ENCODE measurements at regions not wholly inside any gene's neighbourhood (a gene's known extent, or its start where the extent isn't known, plus 50 kb on each side); places are given as distances from the start of the nearest gene placed in this dataset.

DNA sequence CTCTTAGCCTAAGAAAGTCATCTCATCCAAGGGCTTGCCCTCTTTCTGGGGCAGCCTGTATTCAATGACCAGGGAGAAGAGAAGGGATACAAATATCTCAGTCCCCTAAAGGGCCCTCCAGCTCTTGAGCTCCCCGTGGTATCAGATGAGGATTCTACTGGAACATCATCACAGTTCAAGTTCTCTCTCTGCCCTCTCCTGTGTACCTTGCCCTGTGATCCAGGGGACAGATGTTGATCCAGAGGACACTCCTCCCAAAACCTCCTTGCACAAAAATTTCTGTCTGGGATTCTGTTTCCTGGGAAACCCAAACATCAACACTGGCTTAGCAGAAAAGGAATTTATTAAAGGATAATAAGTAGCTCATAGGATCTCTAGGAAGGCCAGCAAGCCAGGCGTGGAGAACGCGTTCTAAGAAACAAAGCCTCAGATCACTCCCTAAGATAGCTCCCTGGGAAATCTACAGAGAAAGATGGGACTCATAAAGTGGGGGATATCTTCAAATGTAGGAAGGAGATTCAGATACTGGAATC is 296.3 kb upstream of the KLF3 start:
- Histone ChIP-seq H4K20me1 (replicated peaks in 1 of 2; ENCODE audit: control insufficient read depth in 1 of 2, insufficient read depth in 2 of 2, low read length in 2 of 2) (no peaks in the 10 kb centered on the region), H3K4me3 (ENCODE audit: extremely low read depth in 1 of 4, insufficient read depth in 2 of 4, low read depth in 3 of 4, low read length in 4 of 4) (no peak overlapping the region), H2BK5ac (ENCODE audit: low read depth, low read length) (no peak overlapping the region), H3K56ac (replicated peaks; ENCODE audit: insufficient read length, low read depth, low read length) (no peak overlapping the region), H2BK20ac (ENCODE audit: low read length) (no peak overlapping the region), H3K14ac (ENCODE audit: insufficient read length) (no peak overlapping the region), H3K9me3 (ENCODE audit: insufficient read depth in 2 of 2, low read depth in 1 of 2, low read length in 1 of 2) (no peaks in the 10 kb centered on the region; a peak in 2 of 4 replicates), H3K27ac (ENCODE audit: low read depth, low read length) (no peak overlapping the region), H3K79me1 (ENCODE audit: low read depth, low read length) (no peaks in the 10 kb centered on the region), H3K27me3 (replicated peaks in 1 of 4; ENCODE audit: control insufficient read depth in 3 of 4, extremely low read depth in 1 of 4, insufficient read depth in 3 of 4, low read length in 3 of 4) (no peaks in the 10 kb centered on the region), H3K9ac (replicated peaks in 1 of 4; ENCODE audit: extremely low read depth in 1 of 4, low read depth in 3 of 4, low read length in 3 of 4) (no peak overlapping the region), H4K8ac (ENCODE audit: extremely low read depth, insufficient read depth, low read length) (no peak overlapping the region), H2AFZ (ENCODE audit: low read length) (no peak overlapping the region), H2BK15ac (ENCODE audit: low read length) (no peak overlapping the region), H2BK120ac (replicated peaks; ENCODE audit: low read depth, low read length) (no peak overlapping the region), H3K79me2 (ENCODE audit: control insufficient read depth in 1 of 2, insufficient read depth in 2 of 2, low read length in 2 of 2) (no peaks in the 10 kb centered on the region), H3K36me3 (ENCODE audit: control insufficient read depth in 2 of 4, insufficient read depth in 4 of 4, low read length in 3 of 4) (no peaks in the 10 kb centered on the region), H3K4me1 (replicated peaks in 1 of 4; ENCODE audit: control insufficient read depth in 3 of 4, insufficient read depth in 4 of 4, low read length in 3 of 4) (no peaks in the 10 kb centered on the region), H3K23ac (ENCODE audit: insufficient read length) (no peak overlapping the region), H3K23me2 (ENCODE audit: low read depth, low read length) (no peaks in the 10 kb centered on the region), H2BK12ac (ENCODE audit: low read depth, low read length) (no peak overlapping the region), H3K18ac (ENCODE audit: extremely low read depth, low read length) (no peak overlapping the region), H3K4ac (replicated peaks; ENCODE audit: insufficient read length, low read depth, low read length) (no peak overlapping the region), H3K4me2 (ENCODE audit: insufficient read depth in 1 of 2, low read depth in 2 of 2, low read length in 2 of 2) (no peak overlapping the region), H2AK5ac (ENCODE audit: low read depth, low read length) (no peak overlapping the region), H4K91ac (replicated peaks; ENCODE audit: insufficient read length, low read length) (no peak overlapping the region), H4K5ac (ENCODE audit: insufficient read length, low read depth, low read length) (no peak overlapping the region)
- FAIRE-seq (no peak), DNase-seq (ENCODE audit: low read depth in 1 of 2, low spot score in 2 of 2) (no peak)
- ChIA-PET CTCF (ENCODE audit: partially characterized antibody) (interaction anchor here (1.1 kb wide), 1 partner anchor 14 kb away, joined by 3 read pairs; no protein-coding TSS in a partner anchor), POLR2A (ENCODE audit: partially characterized antibody) (no interaction called here)
- WGBS, 2 experiments (ENCODE audit: extremely low coverage in 1 of 2, insufficient coverage in 1 of 2, insufficient read length in 1 of 2, insufficient replicate concordance in 2 of 2, low coverage in 1 of 2, low lambda C conversion rate in 2 of 2, missing lambda C conversion rate in 1 of 2), result 84% methylated on average over 4 of the region's 4 CpGs; no CpG with 5 or more reads in 1 of the 2 experiments
- TF ChIP-seq BCL11A (IDR thresholded peaks at IDR 0.05; ENCODE audit: low read depth in 2 of 2, low read length in 2 of 2) (no peak), RAD21 (IDR thresholded peaks at IDR 0.05 in 1 of 2, conservative IDR thresholded peaks at IDR 0.05 in 1 of 2; ENCODE audit: low read depth in 2 of 2, low read length in 2 of 2) (no peak), SP4 (IDR thresholded peaks at IDR 0.05; ENCODE audit: low read length) (no peak), BRCA1 (IDR thresholded peaks at IDR 0.05; ENCODE audit: low read depth, low read length) (no peak), TCF12 (IDR thresholded peaks at IDR 0.05; ENCODE audit: low read depth, low read length) (no peak), CHD1 (IDR thresholded peaks at IDR 0.05; ENCODE audit: low read depth, low read length) (no peak), JUND (IDR thresholded peaks at IDR 0.05; ENCODE audit: low read length) (no peak), MAFK (IDR thresholded peaks at IDR 0.05; ENCODE audit: low read depth, low read length) (no peak), SAP30 (IDR thresholded peaks at IDR 0.05; ENCODE audit: insufficient read depth, insufficient replicate concordance, low read length) (no peak), NANOG (IDR thresholded peaks at IDR 0.05; ENCODE audit: insufficient read depth, low read depth, low read length, poor library complexity, severe bottlenecking) (no peak), CREB1 (IDR thresholded peaks at IDR 0.05) (no peak)
- TF ChIP-seq, protein P1, sequence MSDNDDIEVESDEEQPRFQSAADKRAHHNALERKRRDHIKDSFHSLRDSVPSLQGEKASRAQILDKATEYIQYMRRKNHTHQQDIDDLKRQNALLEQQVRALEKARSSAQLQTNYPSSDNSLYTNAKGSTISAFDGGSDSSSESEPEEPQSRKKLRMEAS (IDR thresholded peaks at IDR 0.05), result no peak
